IMR-90 (cell line): ENCODE measurements at regions not wholly inside any gene's neighbourhood (a gene's known extent, or its start where the extent isn't known, plus 50 kb on each side); places are given as distances from the start of the nearest gene placed in this dataset.

Experiments used
- ATAC-seq: fragments of 200-7000 bp; cut with Tn5 transposase; 2 replicates; pipeline ENCODE4 v1.9.1; 2020; ENCODE audit warnings: low read depth, mild to moderate bottlenecking, moderate library complexity
- BruUV-seq: library from RNA; stranded (reverse); fragments of 400-500 nt; replicated peaks from 2 replicates; lab custom pipeline; 2021; lab: Mats Ljungman, UMichigan
- CTCF ChIA-PET: fragments of 300-600 bp; formaldehyde crosslinking; extraction: SDS; loops from one replicate; lab custom pipeline; 2021; ENCODE audit warnings: antibody characterized with exemption; lab: Yijun Ruan, JAX
- POLR2A ChIA-PET: fragments of 300-600 bp; sonication (Branson Sonifier 250); formaldehyde crosslinking; loops from one replicate; lab custom pipeline; 2022; ENCODE audit warnings: antibody characterized with exemption; ENCODE audit not compliant: unreplicated experiment; lab: Charles Lee
- DNase-seq: peaks from one replicate; pipeline ENCODE4 v3.0.0; 2013
- H2AFZ ChIP-seq: replicated peaks from 2 replicates; pipeline ENCODE3; 2013; ENCODE audit warnings: low read length, mild to moderate bottlenecking; ENCODE audit not compliant: poor library complexity
- H2AK5ac ChIP-seq: 2 replicates; pipeline ENCODE4 v1.6.1; 2013; ENCODE audit warnings: low read depth, low read length, inconsistent platforms
- H2AK9ac ChIP-seq: replicated peaks from 2 replicates; pipeline ENCODE3; 2013; ENCODE audit warnings: mild to moderate bottlenecking, low read depth, low read length, moderate library complexity; ENCODE audit not compliant: poor library complexity
- H2BK120ac ChIP-seq: 2 replicates; pipeline ENCODE4 v1.6.1; 2013; ENCODE audit warnings: low read depth, low read length, inconsistent platforms
- H2BK15ac ChIP-seq: 3 replicates; pipeline ENCODE4 v1.6.1; 2013; ENCODE audit warnings: low read depth, low read length, inconsistent platforms
- H2BK20ac ChIP-seq: 2 replicates; pipeline ENCODE4 v1.6.1; 2013; ENCODE audit warnings: low read depth, mild to moderate bottlenecking, inconsistent platforms, low read length, moderate library complexity
- H2BK5ac ChIP-seq: 2 replicates; pipeline ENCODE4 v1.6.1; 2013; ENCODE audit warnings: mild to moderate bottlenecking, low read depth, low read length, inconsistent platforms; ENCODE audit not compliant: poor library complexity, severe bottlenecking
- H3K14ac ChIP-seq: replicated peaks from 2 replicates; pipeline ENCODE4 v1.6.1; 2013; ENCODE audit warnings: low read depth, low read length, inconsistent platforms
- H3K18ac ChIP-seq: 2 replicates; pipeline ENCODE4 v1.6.1; 2013; ENCODE audit warnings: low read depth, low read length, control low read depth
- H3K23ac ChIP-seq: 2 replicates; pipeline ENCODE4 v1.6.1; 2013; ENCODE audit warnings: low read depth, low read length, inconsistent platforms
- H3K27ac ChIP-seq: 2 replicates; pipeline ENCODE4 v1.5.1; 2013; ENCODE audit warnings: mild to moderate bottlenecking, control low read depth, low read length; ENCODE audit not compliant: insufficient read depth
- H3K27me3 ChIP-seq: 2 replicates; pipeline ENCODE4 v1.6.1; 2013; ENCODE audit warnings: low read length; ENCODE audit not compliant: control insufficient read depth, insufficient read depth
- H3K36me3 ChIP-seq: 2 replicates; pipeline ENCODE4 v1.6.1; 2013; ENCODE audit warnings: low read length, mixed read lengths; ENCODE audit not compliant: control insufficient read depth, insufficient read depth
- H3K4ac ChIP-seq: 2 replicates; pipeline ENCODE4 v1.6.1; 2013; ENCODE audit warnings: low read depth, low read length, inconsistent platforms
- H3K4me1 ChIP-seq: 2 replicates; pipeline ENCODE4 v1.6.1; 2013; ENCODE audit warnings: low read length, mixed read lengths; ENCODE audit not compliant: control insufficient read depth, insufficient read depth
- H3K4me2 ChIP-seq: 2 replicates; pipeline ENCODE4 v1.6.1; 2013; ENCODE audit warnings: low read depth, mild to moderate bottlenecking, control low read depth, low read length, moderate library complexity
- H3K4me3 ChIP-seq: 2 replicates; pipeline ENCODE4 v1.5.1; 2013; ENCODE audit warnings: low read depth, mild to moderate bottlenecking, control low read depth, low read length, moderate library complexity; ENCODE audit not compliant: insufficient read depth
- H3K56ac ChIP-seq: 2 replicates; pipeline ENCODE4 v1.6.1; 2013; ENCODE audit warnings: low read length, inconsistent platforms; ENCODE audit not compliant: insufficient read depth; ENCODE audit errors: extremely low read depth
- H3K79me1 ChIP-seq, 2 experiments: 2 replicates each; pipeline ENCODE4 v1.6.1; 2013; ENCODE audit warnings: low read length in 2 of 2, inconsistent platforms in 1 of 2, low read depth in 1 of 2
- H3K9ac ChIP-seq: 2 replicates; pipeline ENCODE4 v1.6.1; 2013; ENCODE audit warnings: low read depth, low read length, control low read depth
- H3K9me1 ChIP-seq: 2 replicates; pipeline ENCODE4 v1.6.1; 2013; ENCODE audit warnings: low read length, inconsistent platforms; ENCODE audit not compliant: insufficient read depth
- H3K9me3 ChIP-seq: 2 replicates; pipeline ENCODE4 v1.6.1; 2013; ENCODE audit warnings: low read length; ENCODE audit not compliant: control insufficient read depth, insufficient read depth
- H4K20me1 ChIP-seq: 2 replicates; pipeline ENCODE4 v1.6.1; 2013; ENCODE audit warnings: low read length, inconsistent platforms; ENCODE audit not compliant: insufficient read depth
- H4K5ac ChIP-seq: 2 replicates; pipeline ENCODE4 v1.6.1; 2013; ENCODE audit warnings: mild to moderate bottlenecking, low read depth, low read length, control low read depth
- H4K8ac ChIP-seq, 2 experiments: 2 replicates each; pipeline ENCODE4 v1.6.1; 2013; ENCODE audit warnings: low read depth in 2 of 2, low read length in 2 of 2, control low read depth in 1 of 2, inconsistent platforms in 1 of 2
- H4K91ac ChIP-seq: 2 replicates; pipeline ENCODE4 v1.6.1; 2013; ENCODE audit warnings: low read depth, low read length, inconsistent platforms; ENCODE audit not compliant: insufficient read depth
- MAZ ChIP-seq: IDR thresholded peaks from 2 replicates; pipeline ENCODE4 v1.6.1; 2012; ENCODE audit warnings: low read depth, mild to moderate bottlenecking, low read length, improper control_type of control experiment, moderate library complexity, borderline replicate concordance
- NFE2L2 ChIP-seq: fragments of 150-350 bp; IDR thresholded peaks from 2 replicates; pipeline ENCODE4 v1.6.1; 2016; ENCODE audit warnings: low read depth, mild to moderate bottlenecking, low read length
- RCOR1 ChIP-seq: IDR thresholded peaks from 2 replicates; pipeline ENCODE4 v1.6.1; 2012; ENCODE audit warnings: mild to moderate bottlenecking, low read length, improper control_type of control experiment; ENCODE audit not compliant: insufficient replicate concordance
- RFX5 ChIP-seq: IDR thresholded peaks from 2 replicates; pipeline ENCODE4 v1.8.0; 2012; ENCODE audit warnings: low read depth, mild to moderate bottlenecking, low read length, moderate library complexity
- WGBS, 2 experiments: methylation state at CpG; one replicate each; pipeline versions ENCODE4 v1.1.5 to v1.1.7; 2013; ENCODE audit warnings: missing lambda C conversion rate in 2 of 2; ENCODE audit not compliant: insufficient read length in 1 of 2; ENCODE audit errors: extremely low coverage in 2 of 2; 5-methylcytosine and 5-hydroxymethylcytosine counted together
- dilution Hi-C: fragments of 300-500 bp; cut with HindIII; formaldehyde crosslinking; loops from one replicate; pipeline ENCODE4 v1.14.3; 2018; ENCODE audit warnings: low sequenced_read_pairs; ENCODE audit not compliant: unreplicated experiment
- in situ Hi-C: fragments of 300-500 bp; cut with MboI; formaldehyde crosslinking; loops from 3 replicates; pipeline ENCODE4 v1.14.3; 2019; ENCODE audit warnings: low sequenced_read_pairs, inconsistent platforms, mixed read lengths
- intact Hi-C: fragments of 100-400 bp; cut with micrococcal nuclease; formaldehyde crosslinking; loops from 2 replicates; pipeline ENCODE4 v1.10.0; 2022
- TF ChIP-seq, protein P1 (sequence below): fragments of 150-350 bp; IDR thresholded peaks from 2 replicates; pipeline ENCODE4 v1.6.1; 2017; ENCODE audit warnings: mild to moderate bottlenecking, antibody characterized with exemption, low read length, low read depth

DNA sequence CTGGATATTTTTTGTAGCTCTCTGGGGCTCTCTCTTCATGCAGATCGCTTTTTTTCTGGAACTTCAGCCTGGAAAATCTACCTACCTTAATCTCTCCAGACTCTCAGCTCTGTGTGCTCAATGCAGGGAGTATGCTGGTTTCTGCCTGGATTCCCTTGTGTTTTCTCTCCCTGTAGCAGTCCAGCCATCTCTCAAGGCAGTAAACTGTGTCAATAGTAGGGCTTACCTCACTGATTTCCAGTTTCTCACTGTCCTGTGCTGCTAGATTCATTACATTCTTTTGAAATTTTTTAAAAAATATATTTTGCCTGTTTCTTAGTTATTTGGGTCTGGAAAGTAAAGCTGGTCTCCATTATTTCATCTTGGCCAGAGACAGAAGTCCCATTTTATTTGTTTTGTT is 951.4 kb downstream of the NR2F1-AS1 start:
- no peak overlapping the region for H2BK15ac ChIP-seq
- no TSS peak for BruUV-seq
- no peak overlapping the region for H3K27ac ChIP-seq
- ChIA-PET POLR2A (no interaction called here), CTCF (no interaction called here)
- no peak overlapping the region for H2BK5ac ChIP-seq
- H2BK20ac ChIP-seq: no peak overlapping the region; the same call in 1 of the 2 replicates
- H3K23ac ChIP-seq: no peak overlapping the region
- H3K56ac ChIP-seq: no peak overlapping the region
- H2AK5ac ChIP-seq: no peak overlapping the region
- no peak overlapping the region for H4K5ac ChIP-seq
- ATAC-seq: no peak
- H3K9ac ChIP-seq: no peak overlapping the region
- no peak overlapping the region for H3K18ac ChIP-seq
- no peaks in the 10 kb centered on the region for H3K9me3 ChIP-seq
- no peak overlapping the region for H2AK9ac ChIP-seq
- no peak overlapping the region for H2BK120ac ChIP-seq
- no peaks in the 10 kb centered on the region for H4K20me1 ChIP-seq
- no peak overlapping the region for H2AFZ ChIP-seq
- no peaks in the 10 kb centered on the region for H3K27me3 ChIP-seq
- H3K9me1 ChIP-seq: 0 out of 2 replicates have a peak, but pooled peaks cover 3% of the 10 kb centered on the region
- intact Hi-C loops (no loop called here), in situ Hi-C loops (no loop called here), dilution Hi-C loops (no loop called here)
- no peak overlapping the region for H3K4ac ChIP-seq
- H3K36me3 ChIP-seq: no peaks in the 10 kb centered on the region
- H3K4me2 ChIP-seq: no peak overlapping the region
- H3K79me1 ChIP-seq: no peaks in the 10 kb centered on the region
- no peak overlapping the region for H3K14ac ChIP-seq
- H4K8ac ChIP-seq: no peak overlapping the region
- H4K91ac ChIP-seq: no peak overlapping the region
- no CpG with 5 or more reads among the region's 1 CpG for WGBS, 2 experiments
- H3K4me3 ChIP-seq: no peak overlapping the region
- DNase-seq: no peak
- TF ChIP-seq RFX5 (no peak), NFE2L2 (no peak), MAZ (no peak), RCOR1 (no peak)
- TF ChIP-seq, protein P1, sequence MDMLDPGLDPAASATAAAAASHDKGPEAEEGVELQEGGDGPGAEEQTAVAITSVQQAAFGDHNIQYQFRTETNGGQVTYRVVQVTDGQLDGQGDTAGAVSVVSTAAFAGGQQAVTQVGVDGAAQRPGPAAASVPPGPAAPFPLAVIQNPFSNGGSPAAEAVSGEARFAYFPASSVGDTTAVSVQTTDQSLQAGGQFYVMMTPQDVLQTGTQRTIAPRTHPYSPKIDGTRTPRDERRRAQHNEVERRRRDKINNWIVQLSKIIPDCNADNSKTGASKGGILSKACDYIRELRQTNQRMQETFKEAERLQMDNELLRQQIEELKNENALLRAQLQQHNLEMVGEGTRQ: no peak
- H3K4me1 ChIP-seq: peaks cover 8% of the 10 kb centered on the region
